ENCODE measurements at regions not wholly inside any gene's neighbourhood (a gene's known extent, or its start where the extent isn't known, plus 50 kb on each side); places are given as distances from the start of the nearest gene placed in this dataset.
A peak's percentile ranks its signal among the peaks of the same experiment; 100 is the strongest.
"Not testable (repeated sequence)": the region's sequence is repeated elsewhere in the genome, so short reads cannot be mapped to it uniquely, and the experiment has no call there.

DNA sequence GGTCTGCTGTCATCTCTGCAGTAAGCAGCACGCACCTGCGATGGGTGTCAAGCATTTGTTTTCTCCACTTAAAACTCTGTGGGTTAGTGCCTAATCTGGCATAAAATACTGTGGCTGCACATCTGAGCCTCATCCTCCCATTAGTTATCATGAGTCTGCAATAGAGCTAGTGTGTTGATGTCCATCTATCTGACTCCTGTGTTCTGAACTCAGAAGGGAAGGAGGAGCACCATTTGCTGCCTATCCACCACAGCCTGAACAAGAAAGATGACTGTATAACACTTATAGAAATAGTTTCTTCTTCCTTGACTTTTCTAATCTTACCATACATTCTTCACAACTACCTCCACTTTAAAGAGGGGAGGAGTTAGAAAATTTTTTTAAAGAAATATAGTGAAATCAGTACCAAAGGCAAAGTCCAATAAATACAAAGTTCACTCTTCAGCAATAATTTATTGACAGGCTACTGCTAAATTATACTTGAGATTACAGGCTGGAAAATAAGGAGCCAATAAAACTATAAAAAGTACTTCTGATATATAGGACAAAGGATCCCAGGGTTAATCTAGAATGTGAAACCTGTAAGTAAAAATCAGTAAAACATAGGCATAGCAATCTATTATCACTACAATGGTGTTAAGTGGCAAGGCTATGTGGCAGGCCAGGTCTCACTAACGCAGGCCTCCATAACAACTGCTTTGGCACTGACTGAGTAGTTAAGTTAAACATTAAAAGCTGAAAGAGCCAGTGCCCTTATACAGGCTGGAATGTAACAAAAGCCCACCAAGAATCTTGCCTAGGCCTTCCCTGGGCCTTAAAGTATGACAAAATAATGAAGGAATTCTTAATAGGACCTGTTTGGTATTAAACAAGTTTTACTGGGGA lies 70.2 kb downstream of the LGALS9C start:
- not testable (repeated sequence) for DNase-seq (ENCODE audit: low read depth in 2 of 2)

DNA sequence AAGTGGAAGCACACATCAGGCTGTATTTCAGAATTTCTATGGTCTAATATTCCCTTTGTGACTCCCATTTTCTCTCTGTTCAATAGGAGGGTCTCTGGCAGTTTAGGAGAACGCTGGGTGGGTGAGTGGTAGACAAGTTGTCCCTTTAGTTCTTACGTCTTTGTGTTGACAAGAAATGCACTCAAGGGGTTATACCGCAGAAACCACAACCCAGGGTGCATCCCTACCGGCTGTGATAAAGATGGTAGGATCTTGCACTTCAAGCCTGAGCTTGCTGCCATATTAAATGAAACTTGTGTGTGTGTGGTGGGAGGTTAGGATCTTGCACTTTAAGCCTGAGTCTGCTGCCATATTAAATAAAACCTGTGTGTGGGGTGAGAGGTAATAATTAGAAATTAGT lies 80.5 kb downstream of the LGALS9C start:
- not testable (repeated sequence) for DNase-seq (ENCODE audit: low read depth in 2 of 2)

DNA sequence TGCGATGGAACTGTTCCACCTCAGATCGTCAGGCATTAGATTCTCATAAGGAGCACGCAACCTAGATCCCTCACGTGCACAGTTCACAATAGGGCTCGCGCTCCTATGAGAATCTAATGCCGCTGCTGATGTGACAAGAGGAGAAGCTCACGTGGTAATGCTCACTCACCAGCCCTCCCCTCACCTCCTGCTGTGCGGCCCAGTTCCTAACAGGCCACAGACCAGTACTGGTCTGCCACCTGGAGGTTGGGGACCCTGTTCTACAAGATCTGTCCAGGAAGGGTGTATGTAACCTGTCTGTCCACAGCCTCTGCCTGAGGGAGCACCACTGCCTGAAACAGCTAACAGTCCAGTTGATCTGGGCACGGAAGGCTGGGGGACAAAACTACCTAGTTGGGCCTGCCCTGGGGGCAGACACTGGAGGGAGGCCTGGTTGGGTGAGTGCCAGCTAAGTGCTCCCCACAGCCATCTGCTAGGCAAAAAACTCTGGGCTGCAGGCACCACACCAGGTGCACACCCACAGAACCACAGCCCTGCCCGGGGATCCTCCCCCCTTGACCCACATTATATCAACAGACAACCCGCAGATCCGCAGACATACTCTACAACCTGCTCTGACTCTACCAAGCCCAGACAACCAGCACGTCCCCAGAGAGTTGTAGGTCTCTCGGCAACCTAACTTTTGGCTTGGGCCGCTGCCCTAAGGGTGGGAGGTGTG lies 80.7 kb downstream of the TBC1D28 start:
- DNase-seq (ENCODE audit: low read depth in 2 of 2) = not testable (repeated sequence)

DNA sequence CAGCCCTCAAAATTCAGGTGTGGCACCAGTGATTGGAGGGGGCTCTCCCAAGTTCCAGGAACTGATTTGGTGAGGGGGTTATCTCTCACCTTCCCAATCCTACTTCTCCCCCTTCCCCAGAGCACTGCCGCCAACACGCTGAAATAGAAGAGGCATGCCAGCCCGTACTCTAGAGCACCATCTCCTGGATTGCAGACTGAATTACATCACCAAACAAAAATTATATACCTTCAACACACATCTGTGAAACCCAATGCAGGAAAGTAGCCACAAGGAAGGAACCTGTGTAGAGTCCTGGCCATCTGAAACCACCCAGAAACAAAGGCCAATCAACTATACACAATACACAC lies 80.1 kb downstream of the TBC1D28 start:
- DNase-seq (ENCODE audit: low read depth in 2 of 2) = peak in 1 of 2 donors; percentile 19

DNA sequence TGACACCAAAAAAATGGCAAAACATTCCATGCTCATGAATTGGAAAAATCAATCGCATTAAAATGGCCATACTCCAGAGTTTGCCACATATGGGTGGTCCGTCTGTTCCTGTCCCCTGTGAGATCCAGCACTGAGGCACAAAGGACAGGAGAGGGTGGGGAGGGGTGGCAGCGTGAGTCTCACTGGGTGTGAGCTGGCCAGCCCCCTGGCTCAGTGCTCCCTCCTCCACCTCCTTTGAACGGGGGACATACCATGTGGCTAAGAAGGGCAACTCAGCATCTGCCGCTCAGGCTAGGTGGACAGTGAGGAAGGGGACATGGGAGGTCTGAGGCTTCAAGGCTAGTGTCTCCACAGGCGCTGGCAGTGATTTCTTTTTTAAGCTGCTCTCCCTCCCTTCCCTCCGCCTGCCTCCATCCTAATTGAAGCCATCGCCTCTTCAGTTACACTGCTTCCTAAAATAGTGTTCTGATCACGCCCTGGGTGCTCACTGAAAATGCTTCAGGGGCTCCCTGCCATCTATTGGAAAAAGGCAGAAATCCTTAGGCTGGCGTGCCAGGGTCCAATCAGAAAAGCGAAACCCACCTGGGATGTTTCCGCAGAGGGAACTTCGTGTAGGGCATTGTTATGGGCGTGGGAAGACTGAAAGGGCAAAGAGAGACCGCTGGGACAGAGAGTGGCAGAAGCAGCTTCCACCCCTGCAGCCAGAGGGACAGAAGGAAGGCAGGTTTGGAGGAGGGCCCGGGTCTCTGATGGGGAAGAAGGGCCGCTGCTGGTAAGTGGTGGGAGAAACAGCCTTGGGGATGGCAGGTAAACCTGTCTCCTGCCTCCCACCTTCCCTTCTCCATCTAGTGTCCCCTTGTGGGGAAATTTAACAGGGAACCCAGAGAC lies 75.8 kb downstream of the TBC1D28 start:
- not testable (repeated sequence) for DNase-seq (ENCODE audit: low read depth in 2 of 2)

DNA sequence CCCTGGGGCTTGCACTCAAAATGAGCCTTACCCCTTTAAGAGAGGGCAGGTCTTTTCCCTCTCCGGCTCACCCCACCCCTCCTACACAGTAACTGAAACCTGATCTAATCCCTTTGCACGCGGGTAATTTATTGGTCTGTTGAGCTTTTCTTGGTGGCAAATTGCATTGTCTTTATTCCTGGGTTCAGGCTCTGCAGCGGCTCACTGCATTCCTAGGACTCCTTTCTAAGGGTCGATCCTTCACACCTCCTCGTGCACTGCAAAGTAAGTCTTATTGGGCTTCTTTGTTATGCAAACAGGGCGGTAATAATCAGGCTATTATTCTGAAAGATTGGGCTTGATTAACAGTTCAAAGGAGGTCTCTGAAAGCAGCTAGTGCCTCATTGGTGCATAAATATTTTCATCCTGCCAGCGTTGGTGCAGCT lies 74.7 kb downstream of the TBC1D28 start:
- not testable (repeated sequence) for DNase-seq (ENCODE audit: low read depth in 2 of 2)

DNA sequence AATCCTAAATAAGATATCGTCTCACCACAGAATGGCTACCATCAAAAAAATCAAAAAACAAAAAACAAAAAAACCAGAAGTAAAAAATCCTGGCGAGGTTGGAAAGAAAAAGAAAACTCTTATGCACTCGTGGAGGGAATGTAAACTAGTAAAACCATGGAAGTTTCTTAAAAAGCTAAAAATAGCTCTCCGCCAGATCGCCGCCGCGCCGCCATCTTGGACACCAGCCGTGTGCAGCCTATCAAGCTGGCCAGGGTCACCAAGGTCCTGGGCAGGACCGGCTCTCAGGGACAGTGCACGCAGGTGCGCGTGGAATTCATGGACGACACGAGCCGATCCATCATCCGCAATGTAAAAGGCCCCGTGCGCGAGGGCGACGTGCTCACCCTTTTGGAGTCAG lies 71.7 kb downstream of the TBC1D28 start:
- not testable (repeated sequence) for DNase-seq (ENCODE audit: low read depth in 2 of 2)

DNA sequence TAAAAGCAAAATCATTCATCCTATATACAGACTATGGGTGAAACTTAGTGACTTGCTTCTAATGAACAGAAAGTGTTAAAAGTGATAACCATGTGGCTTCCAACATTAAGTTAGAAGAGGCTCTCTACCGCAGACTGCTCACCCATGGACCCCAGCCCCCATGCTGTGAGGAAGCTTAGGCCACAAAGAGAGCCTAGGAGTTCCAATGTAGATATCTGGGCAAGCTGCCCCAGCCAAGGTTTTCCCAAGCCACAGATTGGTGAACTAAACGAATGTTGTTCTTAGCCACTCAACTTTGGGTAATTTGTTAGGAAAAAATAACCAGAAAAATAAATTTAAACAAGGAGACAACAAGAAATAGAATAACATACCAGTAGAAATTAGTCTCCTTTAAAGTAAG lies 70.1 kb downstream of the TBC1D28 start:
- DNase-seq (ENCODE audit: low read depth in 2 of 2) = not testable (repeated sequence)
